Sigmoid colon (tissue), 6 donors: ENCODE measurements at regions not wholly inside any gene's neighbourhood (a gene's known extent, or its start where the extent isn't known, plus 50 kb on each side); places are given as distances from the start of the nearest gene placed in this dataset.

Experiments
- DNase-seq: peaks from one replicate; pipeline ENCODE4 v3.0.0-alpha.2; 2019
- H3K27ac ChIP-seq, 4 donors: fragments of 200-600 bp; sonication (generic); one replicate each; pipeline ENCODE4 v1.5.1; 2016 to 2019; ENCODE audit warnings: mild to moderate bottlenecking in 1 of 4
- H3K27me3 ChIP-seq, 3 donors: fragments of 200-600 bp; sonication (generic); one replicate each; pipeline ENCODE4 v1.5.1; 2019; ENCODE audit warnings: mild to moderate bottlenecking in 1 of 3
- H3K36me3 ChIP-seq, 4 donors: fragments of 200-600 bp; sonication (generic); one replicate each; pipeline ENCODE4 v1.5.1; 2016 to 2019
- H3K4me1 ChIP-seq, 4 donors: fragments of 200-600 bp; sonication (generic); one replicate each; pipeline ENCODE4 v1.5.1; 2017 to 2019
- H3K4me3 ChIP-seq, 4 donors: fragments of 200-600 bp; sonication (generic); one replicate each; pipeline ENCODE4 v1.5.1; 2017 to 2019; ENCODE audit warnings: mild to moderate bottlenecking in 2 of 4, moderate library complexity in 1 of 4
- H3K9me3 ChIP-seq, 4 donors: fragments of 200-600 bp in 3 of 4; sonication (generic) in 3 of 4; one replicate each; pipeline versions ENCODE4 v1.5.1 to v1.6.1; 2013 to 2019
- EP300 ChIP-seq, 4 donors: sonication (generic); formaldehyde crosslinking; IDR thresholded peaks; one replicate each; pipeline ENCODE4 v1.6.1; 2017; ENCODE audit warnings: antibody characterized with exemption in 4 of 4
- POLR2A ChIP-seq, 2 donors: fragments of 450-650 bp; IDR thresholded peaks; one replicate each; pipeline ENCODE4 v1.6.1; 2016; ENCODE audit warnings: antibody characterized with exemption in 2 of 2, mild to moderate bottlenecking in 2 of 2, moderate library complexity in 2 of 2
- POLR2AphosphoS5 ChIP-seq, 4 donors: sonication (generic); formaldehyde crosslinking; IDR thresholded peaks; one replicate each; pipeline ENCODE4 v1.6.1; 2017; ENCODE audit warnings: antibody characterized with exemption in 4 of 4
- WGBS, 2 donors: extraction: QIAGEN DNeasy Blood & Tissue Kit; methylation state at CpG; one replicate each; pipeline ENCODE4 v1.1.7; 2013; 5-methylcytosine and 5-hydroxymethylcytosine counted together
- intact Hi-C: fragments of 100-400 bp; cut with DNase I; formaldehyde crosslinking; loops from one replicate; pipeline ENCODE4 v1.15.1; 2023
- TF ChIP-seq, protein P1 (sequence below), 4 experiments: fragments of 450-650 bp in 3 of 4; fragments of 200-600 bp in 1 of 4; IDR thresholded peaks; one replicate each; pipeline ENCODE4 v1.5.1; 2016 to 2019; ENCODE audit warnings: antibody characterized with exemption in 4 of 4, mild to moderate bottlenecking in 3 of 4, moderate library complexity in 2 of 4
- donor health status: healthy with polysubstance abuse.
- donor health status: healthy.

DNA sequence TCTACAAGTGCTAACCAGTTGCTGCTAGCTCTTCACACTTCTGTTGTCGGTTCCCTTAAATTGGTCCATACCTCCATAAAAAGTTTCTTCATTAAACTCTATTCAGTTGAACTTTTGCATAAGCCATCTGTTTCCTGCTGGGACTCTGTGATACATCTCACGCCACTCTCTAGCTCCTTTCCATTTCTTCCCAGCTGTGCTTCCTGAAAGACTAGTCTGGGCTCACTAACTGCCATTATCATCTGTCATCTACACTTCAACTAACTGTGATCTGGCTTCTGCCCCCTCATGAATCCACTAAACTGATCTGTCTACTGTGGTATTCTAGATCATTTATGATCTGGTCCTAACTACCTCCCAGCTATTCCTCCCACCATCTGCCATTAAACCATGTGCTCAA is 78.3 kb downstream of the ELAPOR2 start:
- no peaks in the 10 kb centered on the region for H3K27me3 ChIP-seq
- H3K4me1 ChIP-seq, result peaks cover 0 to 4% (median 0%) of the 10 kb centered on the region in 4 donors
- TF ChIP-seq, protein P1, sequence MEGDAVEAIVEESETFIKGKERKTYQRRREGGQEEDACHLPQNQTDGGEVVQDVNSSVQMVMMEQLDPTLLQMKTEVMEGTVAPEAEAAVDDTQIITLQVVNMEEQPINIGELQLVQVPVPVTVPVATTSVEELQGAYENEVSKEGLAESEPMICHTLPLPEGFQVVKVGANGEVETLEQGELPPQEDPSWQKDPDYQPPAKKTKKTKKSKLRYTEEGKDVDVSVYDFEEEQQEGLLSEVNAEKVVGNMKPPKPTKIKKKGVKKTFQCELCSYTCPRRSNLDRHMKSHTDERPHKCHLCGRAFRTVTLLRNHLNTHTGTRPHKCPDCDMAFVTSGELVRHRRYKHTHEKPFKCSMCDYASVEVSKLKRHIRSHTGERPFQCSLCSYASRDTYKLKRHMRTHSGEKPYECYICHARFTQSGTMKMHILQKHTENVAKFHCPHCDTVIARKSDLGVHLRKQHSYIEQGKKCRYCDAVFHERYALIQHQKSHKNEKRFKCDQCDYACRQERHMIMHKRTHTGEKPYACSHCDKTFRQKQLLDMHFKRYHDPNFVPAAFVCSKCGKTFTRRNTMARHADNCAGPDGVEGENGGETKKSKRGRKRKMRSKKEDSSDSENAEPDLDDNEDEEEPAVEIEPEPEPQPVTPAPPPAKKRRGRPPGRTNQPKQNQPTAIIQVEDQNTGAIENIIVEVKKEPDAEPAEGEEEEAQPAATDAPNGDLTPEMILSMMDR (IDR thresholded peaks at IDR 0.05), result no peak
- TF ChIP-seq EP300 (IDR thresholded peaks at IDR 0.05) (no peak), POLR2AphosphoS5 (IDR thresholded peaks at IDR 0.05) (no peak), POLR2A (IDR thresholded peaks at IDR 0.05) (no peak)
- no peak overlapping the region for H3K27ac ChIP-seq
- intact Hi-C loops, result no loop called here
- H3K36me3 ChIP-seq, result no peaks in the 10 kb centered on the region
- WGBS, 2 donors, result 42 to 69% methylated on average over 2 of the region's 2 CpGs
- no peak for DNase-seq
- H3K9me3 ChIP-seq, result peaks cover 0 to 10% (median 0%) of the 10 kb centered on the region in 4 donors
- no peak overlapping the region for H3K4me3 ChIP-seq

DNA sequence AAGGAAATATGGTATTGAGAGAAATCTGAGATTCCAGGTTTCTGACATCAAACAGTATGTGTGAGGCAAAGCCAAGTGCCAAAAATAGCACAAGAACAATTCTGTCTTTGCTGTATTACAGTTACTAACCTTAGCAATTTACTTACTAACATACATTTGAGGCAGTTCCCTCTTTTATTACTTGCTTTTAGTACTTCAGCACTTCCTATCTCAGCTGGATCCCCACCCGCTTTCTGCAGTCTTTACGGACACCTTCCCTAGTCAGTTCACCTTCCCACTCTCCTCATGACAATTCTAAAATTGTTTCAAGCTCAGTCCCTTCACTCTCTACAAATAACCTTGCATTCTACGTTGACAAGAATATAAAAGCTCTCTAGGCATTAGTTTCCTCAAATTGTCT is 79.2 kb downstream of the ELAPOR2 start:
- DNase-seq, result no peak
- intact Hi-C loops, result no loop called here

DNA sequence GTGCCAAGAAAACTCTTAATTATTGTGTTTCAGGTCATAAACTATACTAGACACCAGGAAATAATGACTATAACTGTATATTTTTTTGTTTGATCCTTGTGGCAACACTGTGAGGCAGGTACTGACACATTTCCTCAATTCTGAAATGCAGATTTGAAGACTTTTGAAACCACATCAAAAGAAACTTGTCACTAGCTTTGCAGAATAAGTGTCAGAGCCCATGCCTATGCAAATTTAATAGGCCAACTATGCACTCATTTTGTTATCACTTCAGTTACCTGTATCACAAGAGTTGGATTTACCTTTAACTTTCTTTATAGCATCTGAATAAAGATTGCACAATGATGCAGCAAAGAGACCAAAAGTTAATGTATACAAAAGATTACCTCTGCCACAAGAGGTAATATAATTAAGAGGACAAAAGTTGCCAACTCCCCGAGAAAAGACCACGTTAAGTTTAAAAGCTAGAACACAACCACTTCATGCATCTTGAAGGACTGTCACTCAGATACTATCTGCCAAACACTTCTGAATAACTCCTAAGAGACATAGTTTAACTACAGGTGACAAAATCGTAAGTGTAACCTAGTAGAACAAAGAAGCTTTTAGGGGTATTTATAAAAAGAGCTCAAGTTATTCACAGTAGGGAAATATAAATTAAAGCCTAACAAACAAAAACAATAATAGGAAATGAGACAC is 80.5 kb downstream of the ELAPOR2 start:
- no peak overlapping the region for H3K27ac ChIP-seq
- H3K36me3 ChIP-seq, result no peaks in the 10 kb centered on the region
- no peak overlapping the region for H3K4me3 ChIP-seq
- H3K4me1 ChIP-seq, result peaks cover 0 to 4% (median 0%) of the 10 kb centered on the region in 4 donors
- intact Hi-C loops, result no loop called here
- 12 to 39% methylated on average over 3 of the region's 3 CpGs for WGBS, 2 donors
- DNase-seq, result no peak
- H3K9me3 ChIP-seq, result peaks cover 0 to under 1% (median 0%) of the 10 kb centered on the region in 4 donors
- TF ChIP-seq POLR2A (IDR thresholded peaks at IDR 0.05) (no peak), POLR2AphosphoS5 (IDR thresholded peaks at IDR 0.05) (no peak), EP300 (IDR thresholded peaks at IDR 0.05) (no peak)
- TF ChIP-seq, protein P1 (IDR thresholded peaks at IDR 0.05), result no peak
- no peaks in the 10 kb centered on the region for H3K27me3 ChIP-seq

More for the DNA sequence above, 79.2 kb downstream of the ELAPOR2 start:
- Histone ChIP-seq H3K4me1 (peaks cover 0 to 4% (median 0%) of the 10 kb centered on the region in 4 donors), H3K27ac (no peak overlapping the region), H3K27me3 (no peaks in the 10 kb centered on the region), H3K36me3 (no peaks in the 10 kb centered on the region), H3K4me3 (no peak overlapping the region), H3K9me3 (peaks cover 0 to 8% (median 0%) of the 10 kb centered on the region in 4 donors)
- WGBS, 2 donors, result 19 to 56% methylated on average over 3 of the region's 3 CpGs
- TF ChIP-seq POLR2A (IDR thresholded peaks at IDR 0.05) (no peak), EP300 (IDR thresholded peaks at IDR 0.05) (no peak), POLR2AphosphoS5 (IDR thresholded peaks at IDR 0.05) (no peak)
- TF ChIP-seq, protein P1 (IDR thresholded peaks at IDR 0.05), result no peak

DNA sequence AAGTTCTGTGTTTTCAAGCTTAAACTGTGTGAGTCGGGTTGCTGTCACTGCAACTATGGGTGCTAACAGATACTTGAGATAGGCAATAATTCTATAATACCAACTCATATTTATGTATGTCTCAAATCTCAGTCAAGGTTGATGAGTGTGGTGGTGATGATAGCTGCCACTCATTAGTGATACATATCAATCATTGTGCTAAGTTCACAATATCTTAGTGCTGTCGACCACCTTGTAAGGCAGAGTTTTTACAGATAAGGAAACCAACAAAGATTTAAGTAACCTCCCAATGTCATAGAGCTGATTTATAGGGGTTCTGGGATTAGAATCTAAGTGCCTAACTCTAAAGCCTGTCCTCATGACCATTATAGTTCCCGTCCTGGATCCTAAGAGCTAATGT is 82.5 kb downstream of the ELAPOR2 start:
- TF ChIP-seq POLR2A (IDR thresholded peaks at IDR 0.05), result no peak
- TF ChIP-seq, protein P1 (IDR thresholded peaks at IDR 0.05), result no peak
- no peak for TF ChIP-seq EP300 (IDR thresholded peaks at IDR 0.05)
- TF ChIP-seq POLR2AphosphoS5 (IDR thresholded peaks at IDR 0.05), result no peak
- no peak for DNase-seq
- intact Hi-C loops, result no loop called here
- no peaks in the 10 kb centered on the region for H3K27me3 ChIP-seq
- no peak overlapping the region for H3K27ac ChIP-seq
- H3K4me1 ChIP-seq, result peaks cover 0 to 4% (median 0%) of the 10 kb centered on the region in 4 donors
- WGBS, 2 donors, result 89 to 94% methylated on average over 3 of the region's 3 CpGs
- H3K9me3 ChIP-seq, result no peaks in the 10 kb centered on the region
- H3K4me3 ChIP-seq, result no peak overlapping the region
- H3K36me3 ChIP-seq, result no peaks in the 10 kb centered on the region
